HEK293T (cell line): ENCODE measurements at regions not wholly inside any gene's neighbourhood (a gene's known extent, or its start where the extent isn't known, plus 50 kb on each side); places are given as distances from the start of the nearest gene placed in this dataset.

Experiments
- CTCF ChIA-PET: fragments of 350-600 bp; formaldehyde crosslinking; extraction: SDS; loops from one replicate; lab custom pipeline; 2021; ENCODE audit warnings: antibody characterized with exemption, inconsistent platforms; lab: Yijun Ruan, JAX
- POLR2A ChIA-PET: fragments of 350-600 bp; formaldehyde crosslinking; extraction: SDS; loops from one replicate; lab custom pipeline; 2020; ENCODE audit warnings: antibody characterized with exemption, inconsistent platforms; lab: Yijun Ruan, JAX
- DNase-seq: peaks from one replicate; pipeline ENCODE4 v3.0.0; 2012; ENCODE audit warnings: mixed read lengths; ENCODE audit errors: extremely low spot score
- ARNT ChIP-seq: fragments of 450-650 bp; IDR thresholded peaks from 2 replicates; pipeline ENCODE4 v1.6.1; 2017; ENCODE audit warnings: mild to moderate bottlenecking
- BHLHE40 ChIP-seq: fragments of 450-650 bp; IDR thresholded peaks from 2 replicates; pipeline ENCODE4 v1.6.1; 2016; ENCODE audit warnings: mild to moderate bottlenecking, moderate library complexity, borderline replicate concordance
- CTBP1 ChIP-seq: fragments of 450-650 bp; IDR thresholded peaks from 2 replicates; pipeline ENCODE4 v1.6.1; 2016; ENCODE audit warnings: borderline replicate concordance
- ELF4 ChIP-seq: fragments of 450-650 bp; IDR thresholded peaks from 2 replicates; pipeline ENCODE4 v1.6.1; 2017; ENCODE audit warnings: antibody characterized with exemption
- FOXA1 ChIP-seq: fragments of 450-650 bp; IDR thresholded peaks from 2 replicates; pipeline ENCODE4 v1.6.1; 2016; ENCODE audit warnings: mild to moderate bottlenecking
- FOXK2 ChIP-seq: fragments of 450-650 bp; IDR thresholded peaks from 2 replicates; pipeline ENCODE4 v1.6.1; 2016; ENCODE audit warnings: mild to moderate bottlenecking
- FOXM1 ChIP-seq: fragments of 450-650 bp; IDR thresholded peaks from 2 replicates; pipeline ENCODE4 v1.6.1; 2017; ENCODE audit warnings: mild to moderate bottlenecking, borderline replicate concordance
- HDGF ChIP-seq: fragments of 450-650 bp; IDR thresholded peaks from 2 replicates; pipeline ENCODE4 v1.6.1; 2017; ENCODE audit warnings: antibody characterized with exemption, borderline replicate concordance
- L3MBTL2 ChIP-seq: fragments of 450-650 bp; conservative IDR thresholded peaks from 2 replicates; pipeline ENCODE4 v1.6.1; 2016; ENCODE audit warnings: mild to moderate bottlenecking
- LEF1 ChIP-seq: fragments of 450-650 bp; IDR thresholded peaks from 2 replicates; pipeline ENCODE4 v1.6.1; 2017; ENCODE audit warnings: mild to moderate bottlenecking, borderline replicate concordance
- NFRKB ChIP-seq: fragments of 450-650 bp; IDR thresholded peaks from 2 replicates; pipeline ENCODE4 v1.6.1; 2016; ENCODE audit warnings: mild to moderate bottlenecking, moderate library complexity
- PKNOX1 ChIP-seq: fragments of 450-650 bp; IDR thresholded peaks from 2 replicates; pipeline ENCODE4 v1.6.1; 2016
- SP1 ChIP-seq: fragments of 450-650 bp; IDR thresholded peaks from 2 replicates; pipeline ENCODE4 v1.6.1; 2017
- SUZ12 ChIP-seq: fragments of 450-650 bp; IDR thresholded peaks from 2 replicates; pipeline ENCODE4 v1.6.1; 2016; ENCODE audit warnings: mild to moderate bottlenecking
- TARDBP ChIP-seq: fragments of 450-650 bp; IDR thresholded peaks from 2 replicates; pipeline ENCODE4 v1.6.1; 2016
- ZNF384 ChIP-seq: fragments of 450-650 bp; IDR thresholded peaks from 2 replicates; pipeline ENCODE4 v1.6.1; 2016

GRCh38 chr15:47300596-47300995 is 416.7 kb upstream of the SEMA6D start:
- POLR2A ChIA-PET, result no interaction called here
- TF ChIP-seq PKNOX1 (no peak), L3MBTL2 (no peak), ARNT (no peak), ZNF384 (no peak), NFRKB (no peak), FOXA1 (no peak), HDGF (no peak), BHLHE40 (no peak), TARDBP (no peak), LEF1 (no peak), SUZ12 (no peak), FOXM1 (no peak), CTBP1 (no peak), SP1 (no peak), ELF4 (no peak)
- no peak for DNase-seq
- CTCF ChIA-PET, result no interaction called here

GRCh38 chr15:47301481-47301880 is 415.8 kb upstream of the SEMA6D start:
- CTCF ChIA-PET, result no interaction called here
- POLR2A ChIA-PET, result no interaction called here
- DNase-seq, result no peak

GRCh38 chr15:47304656-47305055 is 412.6 kb upstream of the SEMA6D start:
- TF ChIP-seq FOXM1 (no peak), PKNOX1 (no peak), HDGF (no peak), CTBP1 (no peak), SP1 (no peak), ZNF384 (no peak), NFRKB (no peak), BHLHE40 (no peak), LEF1 (no peak), FOXA1 (no peak), TARDBP (no peak), ELF4 (no peak), ARNT (no peak), FOXK2 (no peak), L3MBTL2 (no peak), SUZ12 (no peak)
- POLR2A ChIA-PET, result no interaction called here
- DNase-seq, result no peak
- CTCF ChIA-PET, result no interaction called here

More at GRCh38 chr15:47301481-47301880, 415.8 kb upstream of the SEMA6D start:
- TF ChIP-seq HDGF (no peak), PKNOX1 (no peak), SUZ12 (no peak), SP1 (no peak), NFRKB (no peak), FOXK2 (no peak), L3MBTL2 (no peak), LEF1 (no peak), BHLHE40 (no peak), FOXM1 (no peak), ARNT (no peak)

GRCh38 chr15:47312161-47312560 is 405.1 kb upstream of the SEMA6D start:
- POLR2A ChIA-PET, result no interaction called here
- CTCF ChIA-PET, result no interaction called here
- TF ChIP-seq SP1, result no peak
- TF ChIP-seq TARDBP, result no peak
- TF ChIP-seq HDGF, result no peak
- no peak for TF ChIP-seq CTBP1
- TF ChIP-seq LEF1, result no peak
- TF ChIP-seq ARNT, result no peak
- no peak for TF ChIP-seq SUZ12
- TF ChIP-seq FOXK2, result no peak

GRCh38 chr15:47326410-47327333 is 390.6 kb upstream of the SEMA6D start:
- ChIA-PET POLR2A (no interaction called here), CTCF (no interaction called here)
- DNase-seq, result no peak
- TF ChIP-seq ARNT (no peak), ELF4 (no peak), NFRKB (no peak), CTBP1 (no peak)

More at GRCh38 chr15:47312161-47312560, 405.1 kb upstream of the SEMA6D start:
- DNase-seq, result no peak

- POLR2A ChIA-PET, result no interaction called here
- CTCF ChIA-PET, result interaction anchor here (0.7 kb wide), 1 partner anchor 581 kb away, joined by 4 read pairs; no protein-coding TSS in a partner anchor
- DNase-seq, result no peak
- TF ChIP-seq BHLHE40 (no peak), L3MBTL2 (no peak), SUZ12 (no peak)
Measured at GRCh38 chr15:47331829-47332393, 385.4 kb upstream of the SEMA6D start.
